Mesenchymal stem cell (in vitro differentiated cells and primary cell): ENCODE measurements at regions not wholly inside any gene's neighbourhood (a gene's known extent, or its start where the extent isn't known, plus 50 kb on each side); places are given as distances from the start of the nearest gene placed in this dataset.

Source experiments
- DNase-seq: peaks from one replicate; pipeline ENCODE4 v3.0.0-alpha.2; 2013
- H2AFZ ChIP-seq: one replicate; pipeline ENCODE4 v1.6.1; 2013; ENCODE audit warnings: low read depth, mild to moderate bottlenecking, control low read depth, inconsistent platforms, low read length, moderate library complexity
- H2AK5ac ChIP-seq: 2 replicates; pipeline ENCODE4 v1.6.1; 2013; ENCODE audit warnings: low read length, moderate library complexity, mild to moderate bottlenecking, inconsistent platforms; ENCODE audit not compliant: severe bottlenecking
- H2BK120ac ChIP-seq: one replicate; pipeline ENCODE4 v1.6.1; 2013; ENCODE audit warnings: low read depth, mild to moderate bottlenecking, inconsistent platforms, low read length, moderate library complexity
- H2BK12ac ChIP-seq, 2 experiments: one replicate each; pipeline ENCODE4 v1.6.1; 2013; ENCODE audit warnings: inconsistent platforms in 2 of 2, low read length in 2 of 2, mild to moderate bottlenecking in 2 of 2, moderate library complexity in 2 of 2, control low read depth in 1 of 2
- H2BK15ac ChIP-seq: one replicate; pipeline ENCODE4 v1.6.1; 2013; ENCODE audit warnings: mild to moderate bottlenecking, low read depth, inconsistent platforms; ENCODE audit not compliant: poor library complexity, severe bottlenecking
- H2BK5ac ChIP-seq: 2 replicates; pipeline ENCODE4 v1.6.1; 2013; ENCODE audit warnings: low read depth, mild to moderate bottlenecking, low read length, control low read depth, inconsistent platforms; ENCODE audit not compliant: poor library complexity, severe bottlenecking
- H3K14ac ChIP-seq, 2 experiments: one replicate each; pipeline ENCODE4 v1.6.1; 2013; ENCODE audit warnings: inconsistent platforms in 2 of 2, low read length in 2 of 2, control low read depth in 1 of 2, mild to moderate bottlenecking in 1 of 2, moderate library complexity in 1 of 2
- H3K18ac ChIP-seq, 2 experiments: one replicate each; pipeline ENCODE4 v1.6.1; 2013; ENCODE audit warnings: inconsistent platforms in 2 of 2, low read length in 2 of 2, control low read depth in 1 of 2, low read depth in 1 of 2, mild to moderate bottlenecking in 1 of 2
- H3K23ac ChIP-seq, 2 experiments: one replicate each; pipeline ENCODE4 v1.6.1; 2013; ENCODE audit warnings: inconsistent platforms in 2 of 2, low read length in 2 of 2, mild to moderate bottlenecking in 2 of 2, moderate library complexity in 2 of 2, control low read depth in 1 of 2
- H3K27ac ChIP-seq: 2 replicates; pipeline ENCODE4 v1.5.1; 2013; ENCODE audit warnings: mild to moderate bottlenecking, moderate library complexity, low read length, control low read depth, inconsistent platforms; ENCODE audit not compliant: poor library complexity, severe bottlenecking
- H3K27me3 ChIP-seq, 2 experiments: 2 replicates each; pipeline versions ENCODE4 v1.6.1 to v1.7.0; 2013; ENCODE audit warnings: low read length in 2 of 2, mild to moderate bottlenecking in 2 of 2, moderate library complexity in 2 of 2, control low read depth in 1 of 2, inconsistent platforms in 1 of 2; ENCODE audit not compliant: control insufficient read depth in 1 of 2, insufficient read depth in 1 of 2
- H3K36me3 ChIP-seq, 2 experiments: 2 replicates each; pipeline versions ENCODE4 v1.6.1 to v1.7.0; 2013; ENCODE audit warnings: low read length in 2 of 2, control low read depth in 1 of 2, inconsistent platforms in 1 of 2, low read depth in 1 of 2, mild to moderate bottlenecking in 1 of 2; ENCODE audit not compliant: insufficient read depth in 2 of 2, control insufficient read depth in 1 of 2
- H3K4ac ChIP-seq, 2 experiments: one replicate each; pipeline ENCODE4 v1.6.1; 2013; ENCODE audit warnings: inconsistent platforms in 2 of 2, low read length in 2 of 2, mild to moderate bottlenecking in 2 of 2, moderate library complexity in 2 of 2, control low read depth in 1 of 2, low read depth in 1 of 2
- H3K4me1 ChIP-seq: 2 replicates; pipeline ENCODE4 v1.6.1; 2013; ENCODE audit warnings: low read depth, low read length, control low read depth; ENCODE audit not compliant: control insufficient read depth, insufficient read depth
- H3K4me2 ChIP-seq: 2 replicates; pipeline ENCODE4 v1.6.1; 2013; ENCODE audit warnings: low read length, mild to moderate bottlenecking, inconsistent platforms; ENCODE audit not compliant: poor library complexity, severe bottlenecking
- H3K4me3 ChIP-seq, 2 experiments: 2 replicates each; pipeline versions ENCODE4 v1.5.1 to v1.7.0; 2013; ENCODE audit warnings: low read length in 2 of 2, mild to moderate bottlenecking in 2 of 2, control low read depth in 1 of 2, low read depth in 1 of 2; ENCODE audit not compliant: insufficient read depth in 1 of 2
- H3K79me1 ChIP-seq: replicated peaks from 2 replicates; pipeline ENCODE4 v1.6.1; 2013; ENCODE audit warnings: mild to moderate bottlenecking, control low read depth, low read length, inconsistent platforms; ENCODE audit not compliant: poor library complexity, severe bottlenecking
- H3K9ac ChIP-seq: 2 replicates; pipeline ENCODE4 v1.7.0; 2013; ENCODE audit warnings: mild to moderate bottlenecking, low read length, moderate library complexity
- H3K9me3 ChIP-seq: 2 replicates; pipeline ENCODE4 v1.7.0; 2013; ENCODE audit warnings: mild to moderate bottlenecking, low read length; ENCODE audit not compliant: control insufficient read depth
- H4K8ac ChIP-seq: one replicate; pipeline ENCODE4 v1.6.1; 2013; ENCODE audit warnings: inconsistent platforms, mild to moderate bottlenecking, low read length, moderate library complexity
- H4K91ac ChIP-seq: one replicate; pipeline ENCODE4 v1.6.1; 2013; ENCODE audit warnings: mild to moderate bottlenecking, low read length, inconsistent platforms
- WGBS: methylation state at CpG from one replicate; pipeline ENCODE4 v1.1.7; 2013; ENCODE audit warnings: mixed read lengths; 5-methylcytosine and 5-hydroxymethylcytosine counted together

DNA sequence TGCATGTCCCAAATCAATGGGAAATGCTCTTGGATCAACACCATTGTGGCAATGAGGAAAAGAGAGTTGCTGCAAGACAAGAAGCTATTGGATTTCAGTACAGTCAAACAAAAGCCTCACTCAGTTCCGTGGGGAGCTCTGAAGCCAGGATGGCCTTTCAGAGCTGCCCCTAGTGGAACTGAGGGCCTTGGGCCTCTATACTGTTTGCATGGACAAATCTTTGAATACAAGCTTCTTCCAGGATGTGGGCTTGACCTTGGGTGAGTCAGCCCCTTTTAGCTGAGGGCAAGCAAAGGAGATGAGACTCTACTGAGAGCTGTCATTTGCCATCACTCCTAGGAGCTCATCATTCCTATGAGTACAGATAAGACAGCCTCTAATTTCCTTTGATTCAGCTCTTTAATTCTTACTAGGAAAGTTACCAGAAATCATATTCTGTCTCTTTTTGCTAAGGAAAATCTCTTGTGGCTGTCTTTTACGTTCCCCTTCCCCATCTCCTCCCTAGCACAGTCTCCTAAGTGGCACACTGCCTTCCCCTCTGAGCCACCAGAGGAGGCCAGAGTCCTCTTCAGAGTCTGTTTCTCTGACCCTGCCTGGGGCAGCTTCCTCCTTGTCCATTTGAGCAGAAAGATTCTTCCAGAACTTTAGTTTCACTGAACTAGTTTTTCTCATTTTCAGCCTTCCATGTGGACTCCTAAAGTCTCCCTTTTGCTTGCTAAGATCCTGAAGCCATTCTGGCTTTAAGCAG, 168.8 kb upstream of the POC5 start:
- Histone ChIP-seq H4K91ac (no peak overlapping the region), H2BK120ac (no peak overlapping the region), H3K4me3 (no peak overlapping the region), H3K36me3 (no peaks in the 10 kb centered on the region), H2BK5ac (no peak overlapping the region), H3K4ac (no peak overlapping the region), H3K27ac (no peak overlapping the region), H3K4me1 (no peaks in the 10 kb centered on the region), H3K14ac (no peak overlapping the region), H2BK12ac (no peak overlapping the region), H3K23ac (no peak overlapping the region), H4K8ac (no peak overlapping the region), H2AFZ (no peak overlapping the region), H3K27me3 (peaks cover 0 to 3% of the 10 kb centered on the region in 2 experiments), H3K9me3 (peaks cover 2% of the 10 kb centered on the region), H2BK15ac (no peak overlapping the region), H3K4me2 (no peak overlapping the region), H3K18ac (no peak overlapping the region), H2AK5ac (no peak overlapping the region), H3K9ac (no peak overlapping the region), H3K79me1 (no peaks in the 10 kb centered on the region)
- WGBS = 43% methylated on average over 2 of the region's 2 CpGs
- no peak for DNase-seq

DNA sequence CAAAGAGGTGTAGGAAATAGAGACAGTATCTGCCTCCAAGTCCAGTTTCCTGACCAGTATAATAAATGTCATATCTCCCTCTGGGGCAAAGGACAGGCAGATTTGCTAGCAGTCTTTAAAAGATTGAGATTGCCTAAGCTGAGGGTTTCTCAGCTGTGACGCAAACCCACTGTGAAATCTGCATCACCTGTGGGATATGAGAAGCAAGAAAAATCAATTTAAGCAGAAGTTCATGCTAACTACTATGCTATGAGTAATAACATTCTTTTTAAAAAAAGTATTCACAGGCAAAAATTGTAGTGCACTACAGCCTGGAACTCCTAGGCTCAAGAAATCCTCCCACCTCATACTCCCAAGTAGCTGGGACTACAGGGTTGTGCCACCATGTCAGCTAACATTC, 168.1 kb upstream of the POC5 start:
- Histone ChIP-seq H3K4me3 (no peak overlapping the region), H3K4me1 (no peaks in the 10 kb centered on the region), H3K9ac (no peak overlapping the region), H2AK5ac (no peak overlapping the region), H2BK15ac (no peak overlapping the region), H2BK12ac (no peak overlapping the region), H3K36me3 (no peaks in the 10 kb centered on the region), H3K23ac (no peak overlapping the region), H3K79me1 (no peaks in the 10 kb centered on the region), H3K4me2 (no peak overlapping the region), H3K14ac (no peak overlapping the region), H3K27ac (no peak overlapping the region), H2AFZ (no peak overlapping the region), H3K9me3 (peaks cover 4% of the 10 kb centered on the region), H4K91ac (no peak overlapping the region), H2BK120ac (no peak overlapping the region), H2BK5ac (no peak overlapping the region), H3K27me3 (no peaks in the 10 kb centered on the region), H3K4ac (no peak overlapping the region), H4K8ac (no peak overlapping the region), H3K18ac (no peak overlapping the region)
- DNase-seq = no peak
- no CpG with 5 or more reads among the region's 1 CpG for WGBS

- no peak overlapping the region for H3K23ac ChIP-seq
These were observed 152.7 kb upstream of the POC5 start for GRCh38 chr5:75869891-75870290.

GRCh38 chr5:75862872-75863271, 145.6 kb upstream of the POC5 start:
- Histone ChIP-seq H2BK15ac (no peak overlapping the region), H4K91ac (no peak overlapping the region), H3K79me1 (no peaks in the 10 kb centered on the region), H3K27ac (no peak overlapping the region), H2BK12ac (no peak overlapping the region), H2AK5ac (no peak overlapping the region), H3K4ac (no peak overlapping the region), H3K14ac (no peak overlapping the region), H3K23ac (no peak overlapping the region), H3K9ac (no peak overlapping the region), H3K4me1 (no peaks in the 10 kb centered on the region), H3K4me2 (no peak overlapping the region), H3K18ac (no peak overlapping the region), H3K27me3 (peaks cover 0 to 20% of the 10 kb centered on the region in 2 experiments), H3K4me3 (no peak overlapping the region), H3K9me3 (peaks cover 11% of the 10 kb centered on the region), H3K36me3 (no peaks in the 10 kb centered on the region), H4K8ac (no peak overlapping the region), H2BK120ac (no peak overlapping the region), H2AFZ (no peak overlapping the region), H2BK5ac (no peak overlapping the region)
- DNase-seq = no peak
- 71% methylated on average over 5 of the region's 5 CpGs for WGBS

More at GRCh38 chr5:75869891-75870290, 152.7 kb upstream of the POC5 start:
- Histone ChIP-seq H3K9ac (no peak overlapping the region), H2AK5ac (no peak overlapping the region), H3K4me3 (no peak overlapping the region), H3K9me3 (peaks cover 3% of the 10 kb centered on the region), H3K4me1 (no peaks in the 10 kb centered on the region), H4K91ac (no peak overlapping the region), H2BK5ac (no peak overlapping the region), H3K27ac (no peak overlapping the region), H2BK12ac (no peak overlapping the region), H2AFZ (no peak overlapping the region), H3K79me1 (no peaks in the 10 kb centered on the region), H2BK15ac (no peak overlapping the region), H3K14ac (no peak overlapping the region), H2BK120ac (no peak overlapping the region), H3K18ac (no peak overlapping the region), H3K4ac (no peak overlapping the region), H3K4me2 (no peak overlapping the region), H3K36me3 (no peaks in the 10 kb centered on the region), H4K8ac (no peak overlapping the region), H3K27me3 (peaks cover 0 to 17% of the 10 kb centered on the region in 2 experiments)
- no peak for DNase-seq
- WGBS = 35% methylated on average over 1 of the region's 2 CpGs
